ENCODE measurements at regions not wholly inside any gene's neighbourhood (a gene's known extent, or its start where the extent isn't known, plus 50 kb on each side); places are given as distances from the start of the nearest gene placed in this dataset.

DNA sequence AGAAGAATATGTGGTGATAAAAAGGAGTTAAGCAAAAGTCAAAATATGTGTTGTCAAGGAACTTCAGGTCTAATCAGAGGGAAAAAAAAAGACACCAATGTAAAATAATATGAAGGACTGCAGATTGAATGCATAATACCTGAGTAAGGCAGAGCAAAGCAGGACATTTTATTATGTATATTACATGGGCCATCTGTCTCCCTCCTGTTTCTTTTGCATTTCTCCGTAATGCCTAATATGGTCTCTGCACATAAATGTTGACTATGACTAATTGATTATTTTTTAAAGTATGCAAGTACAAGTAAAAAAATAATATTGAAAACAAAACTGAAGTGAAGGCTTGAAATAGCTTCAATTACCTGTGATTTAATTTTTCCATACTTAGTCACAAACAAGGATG lies 384.7 kb upstream of the MAN1A1 start (continued):
- TF ChIP-seq, protein P1, sequence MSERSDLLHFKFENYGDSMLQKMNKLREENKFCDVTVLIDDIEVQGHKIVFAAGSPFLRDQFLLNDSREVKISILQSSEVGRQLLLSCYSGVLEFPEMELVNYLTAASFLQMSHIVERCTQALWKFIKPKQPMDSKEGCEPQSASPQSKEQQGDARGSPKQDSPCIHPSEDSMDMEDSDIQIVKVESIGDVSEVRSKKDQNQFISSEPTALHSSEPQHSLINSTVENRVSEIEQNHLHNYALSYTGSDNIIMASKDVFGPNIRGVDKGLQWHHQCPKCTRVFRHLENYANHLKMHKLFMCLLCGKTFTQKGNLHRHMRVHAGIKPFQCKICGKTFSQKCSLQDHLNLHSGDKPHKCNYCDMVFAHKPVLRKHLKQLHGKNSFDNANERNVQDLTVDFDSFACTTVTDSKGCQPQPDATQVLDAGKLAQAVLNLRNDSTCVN (CRISPR knock-in tag; IDR thresholded peaks at IDR 0.05; ENCODE audit: borderline replicate concordance) = no peak
- TF ChIP-seq MATR3 (CRISPR knock-in tag; IDR thresholded peaks at IDR 0.05) = no peak

DNA sequence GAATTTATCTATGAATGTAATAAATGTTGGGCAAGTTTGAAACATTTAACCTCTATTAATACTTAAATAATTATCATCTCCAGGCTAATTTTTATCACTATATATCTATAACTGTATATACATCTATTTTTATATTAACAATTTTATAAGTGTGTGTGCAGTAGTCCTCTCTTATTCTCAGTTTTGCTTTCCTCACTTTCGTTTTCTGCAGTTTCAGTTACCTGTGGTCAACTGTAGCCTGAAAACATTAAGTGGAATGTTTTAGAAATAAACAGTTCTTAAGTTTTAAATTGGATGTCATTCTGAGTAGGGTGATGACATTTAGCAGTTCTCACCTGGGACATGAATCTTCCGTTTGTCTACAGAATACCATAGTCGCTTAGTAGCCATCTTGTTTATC lies 379.4 kb upstream of the MAN1A1 start:
- BruUV-seq (replicated peaks) = no TSS peak
- Histone ChIP-seq H2AFZ (ENCODE audit: low read length) (no peak overlapping the region), H3K9me3 (ENCODE audit: low read length) (no peaks in the 10 kb centered on the region), H4K20me1 (ENCODE audit: insufficient read depth, low read length) (no peaks in the 10 kb centered on the region), H3K4me2 (ENCODE audit: low read depth, low read length) (no peak overlapping the region), H3K36me3 (replicated peaks in 1 of 2; ENCODE audit: control insufficient read depth in 1 of 2, insufficient read depth in 2 of 2, low read length in 2 of 2) (no peaks in the 10 kb centered on the region), H3K27ac (ENCODE audit: extremely low read length, insufficient read depth, low read length) (no peak overlapping the region), H3K27me3 (ENCODE audit: control insufficient read depth in 1 of 2, insufficient read depth in 2 of 2, low read length in 2 of 2) (no peaks in the 10 kb centered on the region), H3K79me2 (ENCODE audit: insufficient read depth, low read length) (no peaks in the 10 kb centered on the region), H3K4me3 (replicated peaks in 1 of 3; ENCODE audit: insufficient read depth in 1 of 3, low read depth in 2 of 3, low read length in 3 of 3) (no peak overlapping the region; a peak in 1 of 6 replicates), H3K4me1 (ENCODE audit: insufficient read depth, low read length) (peaks cover 20% of the 10 kb centered on the region), H3K9ac (ENCODE audit: insufficient read depth, low read depth, low read length) (no peak overlapping the region)
- CTCF ChIA-PET (ENCODE audit: low intra/inter-chr PET ratio, low total read pairs) = no interaction called here
- DNase-seq (ENCODE audit: low spot score) (no peak), FAIRE-seq (no peak), ATAC-seq (no peak)
- WGBS (ENCODE audit: low lambda C conversion rate) = 45% methylated on average over 3 of the region's 3 CpGs
- in situ Hi-C loops (cut with HindIII; ENCODE audit: extremely low pct_ligation_motif_present, low pct_unique_long_range_greater_than_20kb) (loop anchor here (25.0 kb wide), 3 partner anchors 592 to 1583 kb away; no protein-coding TSS in a partner anchor), intact Hi-C loops (cut with micrococcal nuclease; ENCODE audit: unreplicated experiment) (no loop called here)
- POLR2A ChIA-PET = no interaction called here
- TF ChIP-seq ZNF839 (CRISPR knock-in tag; IDR thresholded peaks at IDR 0.05; ENCODE audit: borderline replicate concordance) (no peak), ZC3H4 (CRISPR knock-in tag; IDR thresholded peaks at IDR 0.05; ENCODE audit: borderline replicate concordance) (no peak), SP5 (CRISPR knock-in tag; IDR thresholded peaks at IDR 0.05; ENCODE audit: borderline replicate concordance, low read depth) (no peak), ZNF749 (CRISPR knock-in tag; IDR thresholded peaks at IDR 0.05; ENCODE audit: borderline replicate concordance) (no peak)
- TF ChIP-seq, protein P2, sequence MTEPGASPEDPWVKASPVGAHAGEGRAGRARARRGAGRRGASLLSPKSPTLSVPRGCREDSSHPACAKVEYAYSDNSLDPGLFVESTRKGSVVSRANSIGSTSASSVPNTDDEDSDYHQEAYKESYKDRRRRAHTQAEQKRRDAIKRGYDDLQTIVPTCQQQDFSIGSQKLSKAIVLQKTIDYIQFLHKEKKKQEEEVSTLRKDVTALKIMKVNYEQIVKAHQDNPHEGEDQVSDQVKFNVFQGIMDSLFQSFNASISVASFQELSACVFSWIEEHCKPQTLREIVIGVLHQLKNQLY (CRISPR knock-in tag; IDR thresholded peaks at IDR 0.05) = no peak
- TF ChIP-seq, protein P3, sequence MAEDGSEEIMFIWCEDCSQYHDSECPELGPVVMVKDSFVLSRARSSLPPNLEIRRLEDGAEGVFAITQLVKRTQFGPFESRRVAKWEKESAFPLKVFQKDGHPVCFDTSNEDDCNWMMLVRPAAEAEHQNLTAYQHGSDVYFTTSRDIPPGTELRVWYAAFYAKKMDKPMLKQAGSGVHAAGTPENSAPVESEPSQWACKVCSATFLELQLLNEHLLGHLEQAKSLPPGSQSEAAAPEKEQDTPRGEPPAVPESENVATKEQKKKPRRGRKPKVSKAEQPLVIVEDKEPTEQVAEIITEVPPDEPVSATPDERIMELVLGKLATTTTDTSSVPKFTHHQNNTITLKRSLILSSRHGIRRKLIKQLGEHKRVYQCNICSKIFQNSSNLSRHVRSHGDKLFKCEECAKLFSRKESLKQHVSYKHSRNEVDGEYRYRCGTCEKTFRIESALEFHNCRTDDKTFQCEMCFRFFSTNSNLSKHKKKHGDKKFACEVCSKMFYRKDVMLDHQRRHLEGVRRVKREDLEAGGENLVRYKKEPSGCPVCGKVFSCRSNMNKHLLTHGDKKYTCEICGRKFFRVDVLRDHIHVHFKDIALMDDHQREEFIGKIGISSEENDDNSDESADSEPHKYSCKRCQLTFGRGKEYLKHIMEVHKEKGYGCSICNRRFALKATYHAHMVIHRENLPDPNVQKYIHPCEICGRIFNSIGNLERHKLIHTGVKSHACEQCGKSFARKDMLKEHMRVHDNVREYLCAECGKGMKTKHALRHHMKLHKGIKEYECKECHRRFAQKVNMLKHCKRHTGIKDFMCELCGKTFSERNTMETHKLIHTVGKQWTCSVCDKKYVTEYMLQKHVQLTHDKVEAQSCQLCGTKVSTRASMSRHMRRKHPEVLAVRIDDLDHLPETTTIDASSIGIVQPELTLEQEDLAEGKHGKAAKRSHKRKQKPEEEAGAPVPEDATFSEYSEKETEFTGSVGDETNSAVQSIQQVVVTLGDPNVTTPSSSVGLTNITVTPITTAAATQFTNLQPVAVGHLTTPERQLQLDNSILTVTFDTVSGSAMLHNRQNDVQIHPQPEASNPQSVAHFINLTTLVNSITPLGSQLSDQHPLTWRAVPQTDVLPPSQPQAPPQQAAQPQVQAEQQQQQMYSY (CRISPR knock-in tag; IDR thresholded peaks at IDR 0.05) = no peak
- TF ChIP-seq, protein P4, sequence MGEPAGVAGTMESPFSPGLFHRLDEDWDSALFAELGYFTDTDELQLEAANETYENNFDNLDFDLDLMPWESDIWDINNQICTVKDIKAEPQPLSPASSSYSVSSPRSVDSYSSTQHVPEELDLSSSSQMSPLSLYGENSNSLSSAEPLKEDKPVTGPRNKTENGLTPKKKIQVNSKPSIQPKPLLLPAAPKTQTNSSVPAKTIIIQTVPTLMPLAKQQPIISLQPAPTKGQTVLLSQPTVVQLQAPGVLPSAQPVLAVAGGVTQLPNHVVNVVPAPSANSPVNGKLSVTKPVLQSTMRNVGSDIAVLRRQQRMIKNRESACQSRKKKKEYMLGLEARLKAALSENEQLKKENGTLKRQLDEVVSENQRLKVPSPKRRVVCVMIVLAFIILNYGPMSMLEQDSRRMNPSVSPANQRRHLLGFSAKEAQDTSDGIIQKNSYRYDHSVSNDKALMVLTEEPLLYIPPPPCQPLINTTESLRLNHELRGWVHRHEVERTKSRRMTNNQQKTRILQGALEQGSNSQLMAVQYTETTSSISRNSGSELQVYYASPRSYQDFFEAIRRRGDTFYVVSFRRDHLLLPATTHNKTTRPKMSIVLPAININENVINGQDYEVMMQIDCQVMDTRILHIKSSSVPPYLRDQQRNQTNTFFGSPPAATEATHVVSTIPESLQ (CRISPR knock-in tag; conservative IDR thresholded peaks at IDR 0.05) = no peak
- TF ChIP-seq, protein P5, sequence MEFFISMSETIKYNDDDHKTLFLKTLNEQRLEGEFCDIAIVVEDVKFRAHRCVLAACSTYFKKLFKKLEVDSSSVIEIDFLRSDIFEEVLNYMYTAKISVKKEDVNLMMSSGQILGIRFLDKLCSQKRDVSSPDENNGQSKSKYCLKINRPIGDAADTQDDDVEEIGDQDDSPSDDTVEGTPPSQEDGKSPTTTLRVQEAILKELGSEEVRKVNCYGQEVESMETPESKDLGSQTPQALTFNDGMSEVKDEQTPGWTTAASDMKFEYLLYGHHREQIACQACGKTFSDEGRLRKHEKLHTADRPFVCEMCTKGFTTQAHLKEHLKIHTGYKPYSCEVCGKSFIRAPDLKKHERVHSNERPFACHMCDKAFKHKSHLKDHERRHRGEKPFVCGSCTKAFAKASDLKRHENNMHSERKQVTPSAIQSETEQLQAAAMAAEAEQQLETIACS (CRISPR knock-in tag; IDR thresholded peaks at IDR 0.05) = no peak
- TF ChIP-seq, protein P6, sequence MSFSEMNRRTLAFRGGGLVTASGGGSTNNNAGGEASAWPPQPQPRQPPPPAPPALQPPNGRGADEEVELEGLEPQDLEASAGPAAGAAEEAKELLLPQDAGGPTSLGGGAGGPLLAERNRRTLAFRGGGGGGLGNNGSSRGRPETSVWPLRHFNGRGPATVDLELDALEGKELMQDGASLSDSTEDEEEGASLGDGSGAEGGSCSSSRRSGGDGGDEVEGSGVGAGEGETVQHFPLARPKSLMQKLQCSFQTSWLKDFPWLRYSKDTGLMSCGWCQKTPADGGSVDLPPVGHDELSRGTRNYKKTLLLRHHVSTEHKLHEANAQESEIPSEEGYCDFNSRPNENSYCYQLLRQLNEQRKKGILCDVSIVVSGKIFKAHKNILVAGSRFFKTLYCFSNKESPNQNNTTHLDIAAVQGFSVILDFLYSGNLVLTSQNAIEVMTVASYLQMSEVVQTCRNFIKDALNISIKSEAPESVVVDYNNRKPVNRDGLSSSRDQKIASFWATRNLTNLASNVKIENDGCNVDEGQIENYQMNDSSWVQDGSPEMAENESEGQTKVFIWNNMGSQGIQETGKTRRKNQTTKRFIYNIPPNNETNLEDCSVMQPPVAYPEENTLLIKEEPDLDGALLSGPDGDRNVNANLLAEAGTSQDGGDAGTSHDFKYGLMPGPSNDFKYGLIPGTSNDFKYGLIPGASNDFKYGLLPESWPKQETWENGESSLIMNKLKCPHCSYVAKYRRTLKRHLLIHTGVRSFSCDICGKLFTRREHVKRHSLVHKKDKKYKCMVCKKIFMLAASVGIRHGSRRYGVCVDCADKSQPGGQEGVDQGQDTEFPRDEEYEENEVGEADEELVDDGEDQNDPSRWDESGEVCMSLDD (CRISPR knock-in tag; IDR thresholded peaks at IDR 0.05; ENCODE audit: borderline replicate concordance) = no peak
